Trophoblast cell (in vitro differentiated cells and primary cell): ENCODE measurements at regions not wholly inside any gene's neighbourhood (a gene's known extent, or its start where the extent isn't known, plus 50 kb on each side); places are given as distances from the start of the nearest gene placed in this dataset.
"Not testable (repeated sequence)": the region's sequence is repeated elsewhere in the genome, so short reads cannot be mapped to it uniquely, and the experiment has no call there.

Experiments used
- DNase-seq, 2 donors: peaks; one replicate each; pipeline ENCODE4 v3.0.0-alpha.2; 2016
- H2AFZ ChIP-seq: 2 replicates; pipeline ENCODE4 v1.6.1; 2013; ENCODE audit warnings: low read length, moderate library complexity, mild to moderate bottlenecking; ENCODE audit not compliant: insufficient read depth, poor library complexity
- H2AK5ac ChIP-seq: 2 replicates; pipeline ENCODE4 v1.6.1; 2013; ENCODE audit warnings: mild to moderate bottlenecking, low read length
- H2BK120ac ChIP-seq: 2 replicates; pipeline ENCODE4 v1.6.1; 2013; ENCODE audit warnings: low read length, mild to moderate bottlenecking, moderate library complexity; ENCODE audit not compliant: insufficient read depth, poor library complexity
- H2BK12ac ChIP-seq: 2 replicates; pipeline ENCODE4 v1.6.1; 2013; ENCODE audit warnings: mild to moderate bottlenecking, low read length, moderate library complexity
- H2BK5ac ChIP-seq: 2 replicates; pipeline ENCODE4 v1.6.1; 2013; ENCODE audit warnings: low read length, low read depth, moderate library complexity, mild to moderate bottlenecking; ENCODE audit not compliant: poor library complexity
- H3K14ac ChIP-seq: 2 replicates; pipeline ENCODE4 v1.6.1; 2013; ENCODE audit warnings: mild to moderate bottlenecking, low read length
- H3K18ac ChIP-seq: 2 replicates; pipeline ENCODE4 v1.6.1; 2013; ENCODE audit warnings: mild to moderate bottlenecking, low read length
- H3K23ac ChIP-seq: 2 replicates; pipeline ENCODE4 v1.6.1; 2013; ENCODE audit warnings: low read length
- H3K27ac ChIP-seq: 2 replicates; pipeline ENCODE4 v1.5.1; 2013; ENCODE audit warnings: low read depth, mild to moderate bottlenecking, inconsistent platforms, low read length, moderate library complexity
- H3K27me3 ChIP-seq: 2 replicates; pipeline ENCODE4 v1.6.1; 2013; ENCODE audit warnings: inconsistent platforms, mild to moderate bottlenecking, low read length, moderate library complexity; ENCODE audit not compliant: insufficient read depth
- H3K36me3 ChIP-seq, 2 experiments: 1 replicate in 1 of 2; 2 replicates in 1 of 2; pipeline ENCODE4 v1.6.1; 2013; ENCODE audit warnings: low read length in 2 of 2, mild to moderate bottlenecking in 2 of 2, moderate library complexity in 1 of 2; ENCODE audit not compliant: insufficient read depth in 2 of 2, control insufficient read depth in 1 of 2
- H3K4ac ChIP-seq: 2 replicates; pipeline ENCODE4 v1.6.1; 2013; ENCODE audit warnings: low read depth, mild to moderate bottlenecking, low read length, moderate library complexity
- H3K4me1 ChIP-seq, 2 experiments: 1 replicate in 1 of 2; 2 replicates in 1 of 2; pipeline ENCODE4 v1.6.1; 2013; ENCODE audit warnings: low read length in 2 of 2, mild to moderate bottlenecking in 2 of 2, moderate library complexity in 1 of 2; ENCODE audit not compliant: insufficient read depth in 2 of 2, control insufficient read depth in 1 of 2
- H3K4me2 ChIP-seq: 2 replicates; pipeline ENCODE4 v1.6.1; 2013; ENCODE audit warnings: inconsistent platforms, mild to moderate bottlenecking, low read length, moderate library complexity
- H3K4me3 ChIP-seq: 2 replicates; pipeline ENCODE4 v1.5.1; 2013; ENCODE audit warnings: mild to moderate bottlenecking, low read depth, low read length, inconsistent platforms
- H3K79me1 ChIP-seq: one replicate; pipeline ENCODE4 v1.6.1; 2013; ENCODE audit warnings: low read length
- H3K79me2 ChIP-seq: 2 replicates; pipeline ENCODE4 v1.6.1; 2013; ENCODE audit warnings: low read length, mild to moderate bottlenecking; ENCODE audit not compliant: control insufficient read depth, insufficient read depth, poor library complexity
- H3K9ac ChIP-seq: 2 replicates; pipeline ENCODE4 v1.6.1; 2013; ENCODE audit warnings: mild to moderate bottlenecking, low read length
- H3K9me3 ChIP-seq: 2 replicates; pipeline ENCODE4 v1.6.1; 2013; ENCODE audit warnings: low read depth, mild to moderate bottlenecking, control low read depth, inconsistent platforms, low read length; ENCODE audit not compliant: insufficient read depth
- H4K12ac ChIP-seq: 2 replicates; pipeline ENCODE4 v1.6.1; 2013; ENCODE audit warnings: low read depth, mild to moderate bottlenecking, low read length, moderate library complexity
- H4K8ac ChIP-seq: 2 replicates; pipeline ENCODE4 v1.6.1; 2013; ENCODE audit warnings: low read depth, mild to moderate bottlenecking, low read length, moderate library complexity
- H4K91ac ChIP-seq: one replicate; pipeline ENCODE4 v1.6.1; 2013; ENCODE audit warnings: low read depth, mild to moderate bottlenecking, low read length, moderate library complexity
- WGBS: extraction: QIAGEN DNeasy Blood & Tissue Kit; methylation state at CpG from one replicate; pipeline ENCODE4 v1.1.7; 2013; ENCODE audit warnings: missing lambda C conversion rate; ENCODE audit not compliant: insufficient read length, insufficient coverage; ENCODE audit errors: extremely low coverage; 5-methylcytosine and 5-hydroxymethylcytosine counted together

DNA sequence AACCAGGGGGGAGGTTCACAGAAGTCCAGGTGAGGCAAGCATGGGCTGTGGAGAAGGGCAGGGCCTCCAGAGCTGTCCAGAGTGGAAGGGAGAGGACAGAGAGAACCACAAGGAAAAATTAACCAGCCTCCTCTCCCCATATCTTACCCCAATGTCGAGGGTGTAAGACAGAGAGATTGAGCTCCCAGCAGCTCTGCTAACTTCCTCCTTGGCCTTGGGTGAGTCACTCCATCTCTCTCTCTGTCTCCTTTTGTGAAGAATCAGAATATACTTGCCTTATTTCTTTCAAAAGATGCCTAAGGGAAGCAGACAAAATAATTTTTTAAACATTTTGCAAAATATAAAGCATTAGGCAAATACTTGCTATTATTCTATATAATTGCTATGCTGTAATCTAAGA lies 58.3 kb upstream of the IYD start:
- WGBS: no CpG with 5 or more reads among the region's 1 CpG
- no peak overlapping the region for H3K4me3 ChIP-seq
- no peaks in the 10 kb centered on the region for H3K4me1 ChIP-seq
- H2BK5ac ChIP-seq: no peak overlapping the region
- H3K79me2 ChIP-seq: no peaks in the 10 kb centered on the region
- no peak overlapping the region for H3K14ac ChIP-seq
- peaks cover 8% of the 10 kb centered on the region for H3K9me3 ChIP-seq
- no peak overlapping the region for H3K27ac ChIP-seq
- H2AFZ ChIP-seq: no peak overlapping the region
- H3K4ac ChIP-seq: no peak overlapping the region
- H2AK5ac ChIP-seq: no peak overlapping the region
- no peak overlapping the region for H3K4me2 ChIP-seq
- no peak overlapping the region for H4K91ac ChIP-seq
- no peaks in the 10 kb centered on the region for H3K79me1 ChIP-seq
- no peaks in the 10 kb centered on the region for H3K36me3 ChIP-seq
- H3K9ac ChIP-seq: no peak overlapping the region
- H3K18ac ChIP-seq: no peak overlapping the region
- H3K27me3 ChIP-seq: no peaks in the 10 kb centered on the region
- H3K23ac ChIP-seq: no peak overlapping the region
- no peak overlapping the region for H4K12ac ChIP-seq
- no peak overlapping the region for H2BK120ac ChIP-seq
- no peak overlapping the region for H4K8ac ChIP-seq
- no peak for DNase-seq
- no peak overlapping the region for H2BK12ac ChIP-seq

DNA sequence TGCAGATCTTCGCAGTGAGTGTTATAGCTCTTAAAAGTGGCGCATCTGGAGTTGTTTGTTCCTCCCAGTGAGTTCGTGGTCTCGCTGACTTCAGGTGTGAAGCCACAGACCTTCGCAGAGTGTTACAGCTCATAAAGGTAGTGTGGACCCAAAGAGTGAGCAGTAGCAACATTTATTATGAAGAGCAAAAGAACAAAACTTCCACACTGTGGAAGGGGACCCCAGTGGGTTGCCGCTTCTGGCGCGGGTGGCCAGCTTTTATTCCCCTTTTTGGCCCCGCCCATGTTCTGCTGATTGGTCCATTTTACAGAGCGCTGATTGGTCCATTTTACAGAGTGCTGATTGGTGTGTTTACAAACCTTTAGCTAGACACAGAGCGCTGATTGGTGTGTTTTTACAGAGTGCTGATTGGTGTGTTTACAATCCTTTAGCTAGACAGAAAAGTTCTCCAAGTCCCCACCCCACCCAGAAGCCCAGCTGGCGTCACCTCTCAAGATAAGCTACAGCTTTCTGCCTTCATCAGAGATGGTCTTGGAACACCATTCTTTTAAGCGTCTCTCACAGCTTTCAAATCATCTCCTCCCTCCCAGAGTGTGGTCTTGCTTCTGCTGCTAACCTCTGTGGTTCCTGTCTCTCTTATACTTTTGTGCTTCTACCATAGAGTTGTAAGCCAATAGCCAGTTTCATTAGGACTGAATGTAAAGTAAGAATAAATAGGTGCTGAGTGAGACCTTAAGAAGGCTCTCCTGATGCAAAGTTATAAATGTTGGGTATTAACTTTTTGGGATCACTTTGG lies 57.5 kb upstream of the IYD start:
- H4K12ac ChIP-seq, H3K4me3 ChIP-seq: not testable (repeated sequence)

DNA sequence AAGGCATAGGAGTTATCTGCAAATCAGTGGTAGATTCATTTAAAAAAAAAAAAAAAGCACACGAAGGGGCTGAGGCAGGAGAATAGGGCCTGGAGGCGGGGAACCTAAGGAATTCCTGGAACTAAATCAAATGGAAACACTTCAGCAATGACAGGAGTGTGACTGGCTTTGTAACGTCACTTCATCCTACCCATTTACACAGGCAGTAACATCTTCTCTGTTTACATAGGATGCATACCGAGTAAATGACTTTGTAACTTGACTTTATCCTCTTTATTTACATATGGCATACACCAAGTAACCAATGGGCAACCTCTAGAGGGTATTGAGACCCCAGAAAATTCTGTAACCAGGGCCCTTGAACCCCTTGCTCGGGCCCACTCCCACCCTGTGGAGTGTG lies 56.4 kb upstream of the IYD start:
- no peak overlapping the region for H3K27ac ChIP-seq
- DNase-seq: no peak
- no peak overlapping the region for H4K91ac ChIP-seq
- no peaks in the 10 kb centered on the region for H3K4me1 ChIP-seq
- H3K9me3 ChIP-seq: peaks cover 8% of the 10 kb centered on the region
- H2BK5ac ChIP-seq: no peak overlapping the region
- no peak overlapping the region for H2AFZ ChIP-seq
- no peak overlapping the region for H2BK12ac ChIP-seq
- no peak overlapping the region for H3K4me3 ChIP-seq
- H3K27me3 ChIP-seq: no peaks in the 10 kb centered on the region
- H4K12ac ChIP-seq: no peak overlapping the region
- H3K79me1 ChIP-seq: no peaks in the 10 kb centered on the region
- H3K36me3 ChIP-seq: no peaks in the 10 kb centered on the region
- H4K8ac ChIP-seq: no peak overlapping the region
- no peak overlapping the region for H3K4ac ChIP-seq
- no peak overlapping the region for H3K4me2 ChIP-seq
- no peak overlapping the region for H3K23ac ChIP-seq
- no peak overlapping the region for H3K18ac ChIP-seq
- no peak overlapping the region for H3K14ac ChIP-seq
- no CpG with 5 or more reads among the region's 5 CpGs for WGBS
- H3K79me2 ChIP-seq: no peaks in the 10 kb centered on the region
- no peak overlapping the region for H3K9ac ChIP-seq
- no peak overlapping the region for H2BK120ac ChIP-seq
- no peak overlapping the region for H2AK5ac ChIP-seq

More for the DNA sequence above, 57.5 kb upstream of the IYD start:
- not testable (repeated sequence) for H3K14ac ChIP-seq, H3K79me2 ChIP-seq, H3K27me3 ChIP-seq, H2BK12ac ChIP-seq, H3K9me3 ChIP-seq, H3K23ac ChIP-seq, H3K18ac ChIP-seq, H2AFZ ChIP-seq, H3K4ac ChIP-seq, DNase-seq, H4K8ac ChIP-seq, H3K79me1 ChIP-seq, H3K9ac ChIP-seq, H3K4me1 ChIP-seq, H2BK120ac ChIP-seq, H2AK5ac ChIP-seq, H3K36me3 ChIP-seq, H2BK5ac ChIP-seq, H3K27ac ChIP-seq, H3K4me2 ChIP-seq, H4K91ac ChIP-seq
- WGBS: no CpG with 5 or more reads among the region's 13 CpGs

DNA sequence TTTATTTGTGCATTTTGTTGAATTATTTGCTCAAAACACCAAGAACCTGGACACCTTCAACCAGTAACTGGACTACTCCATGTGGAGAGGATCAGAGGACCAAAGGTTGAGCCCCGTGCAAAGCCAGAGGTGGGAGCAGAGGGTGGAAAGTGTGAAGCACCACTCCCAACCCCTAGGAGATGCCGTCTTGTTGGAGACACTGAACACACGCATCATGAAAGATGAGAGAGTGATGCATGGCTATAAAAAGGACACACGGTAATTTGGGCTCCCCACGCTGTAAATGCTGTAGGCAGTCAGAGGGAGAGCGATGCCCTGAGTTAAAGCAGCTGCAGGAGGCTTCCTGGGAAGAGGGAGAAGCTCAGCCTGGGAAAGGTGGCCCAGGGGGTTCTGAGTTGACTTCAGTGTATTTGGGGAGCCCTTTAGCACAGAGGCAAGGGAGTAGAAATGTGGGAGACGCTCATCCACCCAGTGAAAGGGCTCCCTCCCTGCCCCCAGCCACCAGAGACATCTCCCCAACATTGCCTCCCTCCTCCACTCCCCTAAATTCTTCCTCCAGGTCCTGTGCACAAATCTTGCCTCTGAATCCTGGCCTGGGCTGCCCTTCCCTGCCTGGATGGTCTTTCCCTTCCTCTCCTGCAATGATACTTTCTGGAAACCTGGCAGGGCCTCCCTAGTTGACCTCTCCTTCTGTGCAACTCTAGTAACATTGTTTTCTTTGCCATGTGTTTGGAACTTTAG lies 55.8 kb upstream of the IYD start:
- H3K79me1 ChIP-seq: no peaks in the 10 kb centered on the region
- H2BK5ac ChIP-seq: no peak overlapping the region
- no peaks in the 10 kb centered on the region for H3K4me1 ChIP-seq
- no peak overlapping the region for H3K4me3 ChIP-seq
- H2BK12ac ChIP-seq: no peak overlapping the region
- H4K12ac ChIP-seq: no peak overlapping the region
- H3K9ac ChIP-seq: no peak overlapping the region
- no peak overlapping the region for H3K14ac ChIP-seq
- H2BK120ac ChIP-seq: no peak overlapping the region
- H4K91ac ChIP-seq: no peak overlapping the region
- no peak overlapping the region for H2AFZ ChIP-seq
- H3K79me2 ChIP-seq: no peaks in the 10 kb centered on the region
- H3K18ac ChIP-seq: no peak overlapping the region
- DNase-seq: no peak
- no peaks in the 10 kb centered on the region for H3K36me3 ChIP-seq
- H4K8ac ChIP-seq: no peak overlapping the region
- H2AK5ac ChIP-seq: no peak overlapping the region
- H3K4ac ChIP-seq: no peak overlapping the region
- H3K27ac ChIP-seq: no peak overlapping the region
- no peak overlapping the region for H3K4me2 ChIP-seq
- H3K23ac ChIP-seq: no peak overlapping the region
- no CpG with 5 or more reads among the region's 7 CpGs for WGBS
- H3K9me3 ChIP-seq: peaks cover 8% of the 10 kb centered on the region
- H3K27me3 ChIP-seq: no peaks in the 10 kb centered on the region
